ENCODE measurements at regions not wholly inside any gene's neighbourhood (a gene's known extent, or its start where the extent isn't known, plus 50 kb on each side); places are given as distances from the start of the nearest gene placed in this dataset.

GRCh38 chr7:70975754-70976153 is 156.2 kb upstream of the GALNT17 start:
- H2AFZ ChIP-seq (ENCODE audit: low read depth, low read length) = no peak overlapping the region
- no peak for DNase-seq (ENCODE audit: low read depth, low spot score)
- H3K4me2 ChIP-seq (ENCODE audit: insufficient read depth, low read length) = no peak overlapping the region
- TF ChIP-seq FOS (IDR thresholded peaks at IDR 0.05; ENCODE audit: borderline replicate concordance, insufficient read depth, low read length) (no peak), CTCF (IDR thresholded peaks at IDR 0.05; ENCODE audit: extremely low read depth in 1 of 2, insufficient read depth in 1 of 2, low read depth in 1 of 2, low read length in 2 of 2) (no peak), POLR2AphosphoS5 (IDR thresholded peaks at IDR 0.05; ENCODE audit: insufficient read depth, low read depth, low read length) (no peak), EZH2 (IDR thresholded peaks at IDR 0.05; ENCODE audit: borderline replicate concordance, low read depth, low read length, severe bottlenecking) (no peak), POLR2A (IDR thresholded peaks at IDR 0.05; ENCODE audit: low read depth, low read length) (no peak), JUN (IDR thresholded peaks at IDR 0.05; ENCODE audit: borderline replicate concordance, insufficient read depth, insufficient read length, low read depth) (no peak), MYC (IDR thresholded peaks at IDR 0.05; ENCODE audit: low read depth, low read length) (no peak), GATA2 (IDR thresholded peaks at IDR 0.05; ENCODE audit: insufficient read depth, insufficient read length, low read depth, low read length) (no peak), MAX (IDR thresholded peaks at IDR 0.05; ENCODE audit: insufficient read depth, insufficient read length) (no peak)
- H3K9me3 ChIP-seq (replicated peaks; ENCODE audit: control insufficient read depth, insufficient read depth, low read length) = peaks cover 2% of the 10 kb centered on the region
- no peaks in the 10 kb centered on the region for H3K9me1 ChIP-seq (replicated peaks; ENCODE audit: control insufficient read depth, extremely low read depth, insufficient read depth, low read length)
- no peak overlapping the region for H3K4me3 ChIP-seq (replicated peaks in 1 of 3; ENCODE audit: insufficient read depth in 1 of 3, low read depth in 1 of 3, low read length in 3 of 3)
- H4K20me1 ChIP-seq (replicated peaks; ENCODE audit: control insufficient read depth, extremely low read depth, insufficient read depth, low read length) = no peaks in the 10 kb centered on the region
- H3K79me2 ChIP-seq (ENCODE audit: control insufficient read depth, insufficient read depth, low read length) = no peaks in the 10 kb centered on the region
- no TSS peak for BruUV-seq (replicated peaks)
- CTCF ChIA-PET = no interaction called here
- POLR2A ChIA-PET = no interaction called here
- FAIRE-seq = no peak
- dilution Hi-C loops (cut with MboI; ENCODE audit: extremely low pct_ligation_motif_present, low sequenced_read_pairs) = no loop called here
- H3K4me1 ChIP-seq (ENCODE audit: control insufficient read depth, extremely low read depth, insufficient read depth, low read length) = no peaks in the 10 kb centered on the region
- no peaks in the 10 kb centered on the region for H3K27me3 ChIP-seq (ENCODE audit: control insufficient read depth in 2 of 2, insufficient read depth in 2 of 2, low read length in 2 of 2)
- intact Hi-C loops (cut with micrococcal nuclease) = no loop called here
- H3K27ac ChIP-seq (ENCODE audit: insufficient read depth, low read depth, low read length) = no peak overlapping the region
- no peak overlapping the region for H3K9ac ChIP-seq (replicated peaks; ENCODE audit: extremely low read depth, insufficient read depth, low read length)
- no peaks in the 10 kb centered on the region for H3K36me3 ChIP-seq (ENCODE audit: control insufficient read depth in 2 of 2, extremely low read depth in 1 of 2, insufficient read depth in 2 of 2, low read length in 2 of 2)
